K562 (cell line): ENCODE measurements at regions not wholly inside any gene's neighbourhood (a gene's known extent, or its start where the extent isn't known, plus 50 kb on each side); places are given as distances from the start of the nearest gene placed in this dataset.

Experiments
- ATAC-seq: fragments of 200-7000 bp; cut with Tn5 transposase; 3 replicates; pipeline ENCODE4 v1.9.1; 2020; ENCODE audit warnings: moderate library complexity
- BruUV-seq: library from RNA; stranded (reverse); fragments of 400-500 nt; replicated peaks from 2 replicates; lab custom pipeline; 2021; lab: Mats Ljungman, UMichigan
- CTCF ChIA-PET: fragments of 300-600 bp; formaldehyde crosslinking; extraction: SDS; loops from one replicate; lab custom pipeline; 2021; ENCODE audit warnings: low intra/inter-chr PET ratio; lab: Yijun Ruan, JAX
- POLR2A ChIA-PET: fragments of 300-600, 350-650 bp; sonication (Branson Sonifier 250); formaldehyde crosslinking; extraction: SDS; loops from one replicate; lab custom pipeline; 2021; ENCODE audit warnings: antibody characterized with exemption, inconsistent platforms; lab: Yijun Ruan, JAX
- DNase-seq, 4 experiments: peaks; one replicate each; pipeline versions ENCODE4 v3.0.0 to v3.0.0-alpha.2; 2011 to 2018; ENCODE audit warnings: low spot score in 3 of 4, mixed read lengths in 3 of 4; ENCODE audit errors: extremely low read depth in 1 of 4
- FAIRE-seq: peaks from 2 replicates; lab custom pipeline; 2011; peaks lifted over from hg19 to GRCh38; lab: Jason Lieb, UNC
- H2AFZ ChIP-seq: 2 replicates; pipeline ENCODE4 v1.6.0; 2011; ENCODE audit warnings: low read depth, low read length, control low read depth, inconsistent platforms
- H3K27ac ChIP-seq: fragments of 200-600 bp; 3 replicates; pipeline ENCODE4 v1.8.0; 2011; ENCODE audit warnings: low read depth, mild to moderate bottlenecking, control low read depth, inconsistent platforms, low read length, moderate library complexity, mixed read lengths; ENCODE audit errors: extremely low read depth
- H3K27me3 ChIP-seq, 2 experiments: fragments of 300-600 bp in 1 of 2; 2 replicates in 1 of 2; 3 replicates in 1 of 2; pipeline versions ENCODE4 v1.6.0 to v1.8.0; 2011; ENCODE audit warnings: inconsistent platforms in 2 of 2, low read length in 2 of 2, mild to moderate bottlenecking in 1 of 2, mixed read lengths in 1 of 2, moderate library complexity in 1 of 2; ENCODE audit not compliant: control insufficient read depth in 2 of 2, insufficient read depth in 2 of 2
- H3K36me3 ChIP-seq: fragments of 300-600 bp; 3 replicates; pipeline ENCODE4 v1.8.0; 2011; ENCODE audit warnings: mild to moderate bottlenecking, low read length, inconsistent platforms; ENCODE audit not compliant: control insufficient read depth, insufficient read depth
- H3K4me1 ChIP-seq, 2 experiments: fragments of 200-600 bp in 1 of 2; replicated peaks in 1 of 2; 2 replicates in 1 of 2; 3 replicates in 1 of 2; pipeline versions ENCODE4 v1.5.1 to v1.8.0; 2011; ENCODE audit warnings: inconsistent platforms in 2 of 2, low read length in 2 of 2, mild to moderate bottlenecking in 1 of 2, mixed read lengths in 1 of 2, moderate library complexity in 1 of 2; ENCODE audit not compliant: control insufficient read depth in 2 of 2, insufficient read depth in 2 of 2
- H3K4me2 ChIP-seq: 2 replicates; pipeline ENCODE4 v1.6.1; 2011; ENCODE audit warnings: low read length, control low read depth, inconsistent platforms, mixed read lengths; ENCODE audit not compliant: insufficient read depth
- H3K4me3 ChIP-seq: fragments of 200-600 bp; sonication (generic), shearing (Covaris generic); 2 replicates; pipeline ENCODE4 v1.5.1; 2016; ENCODE audit warnings: control low read depth, inconsistent platforms
- H3K79me2 ChIP-seq: fragments of 200-600 bp; 3 replicates; pipeline ENCODE4 v1.8.0; 2011; ENCODE audit warnings: low read length, inconsistent platforms; ENCODE audit not compliant: control insufficient read depth, insufficient read depth
- H3K9ac ChIP-seq, 2 experiments: 2 replicates each; pipeline versions ENCODE4 v1.6.0 to v1.6.1; 2011; ENCODE audit warnings: low read depth in 2 of 2, low read length in 2 of 2, control low read depth in 1 of 2, inconsistent platforms in 1 of 2, mild to moderate bottlenecking in 1 of 2, mixed read lengths in 1 of 2; ENCODE audit not compliant: insufficient read depth in 1 of 2
- H3K9me1 ChIP-seq: one replicate; pipeline ENCODE4 v1.6.0; 2011; ENCODE audit warnings: inconsistent platforms, mild to moderate bottlenecking, low read length, moderate library complexity; ENCODE audit not compliant: control insufficient read depth, insufficient read depth
- H3K9me3 ChIP-seq: replicated peaks from 2 replicates; pipeline ENCODE4 v1.5.1; 2011; ENCODE audit warnings: low read depth, low read length, inconsistent platforms; ENCODE audit not compliant: control insufficient read depth, insufficient read depth
- H4K20me1 ChIP-seq: replicated peaks from 2 replicates; pipeline ENCODE4 v1.6.1; 2011; ENCODE audit warnings: low read length, inconsistent platforms, mixed read lengths; ENCODE audit not compliant: control insufficient read depth, insufficient read depth
- ETV5 ChIP-seq: sonication (generic); formaldehyde crosslinking; IDR thresholded peaks from 2 replicates; pipeline ENCODE4 v1.4.0; 2020; ENCODE audit warnings: low read depth, mild to moderate bottlenecking, missing genetic modification reagents
- FOXK2 ChIP-seq, 2 experiments: fragments of 450-650 bp; IDR thresholded peaks in 1 of 2; conservative IDR thresholded peaks in 1 of 2; 2 replicates each; pipeline ENCODE4 v1.6.1; 2016; ENCODE audit warnings: low read depth in 2 of 2, mild to moderate bottlenecking in 1 of 2
- IFI16 ChIP-seq: fragments of 250-450 bp; sonication (Bioruptor Pico); IDR thresholded peaks from 2 replicates; pipeline ENCODE4 v2.1.2; 2022; ENCODE audit warnings: mild to moderate bottlenecking, inconsistent platforms
- ILK ChIP-seq: fragments of 450-650 bp; IDR thresholded peaks from 2 replicates; pipeline ENCODE4 v1.6.1; 2016; ENCODE audit warnings: missing genetic modification characterization, low read depth, mild to moderate bottlenecking, missing compliant biosample characterization, moderate library complexity, borderline replicate concordance
- MYNN ChIP-seq, 2 experiments: sonication (generic); formaldehyde crosslinking in 1 of 2; IDR thresholded peaks; 2 replicates each; pipeline versions ENCODE4 v1.5.0 to v1.6.1; 2016 to 2020; ENCODE audit warnings: antibody characterized with exemption in 1 of 2, missing genetic modification reagents in 1 of 2
- NFIC ChIP-seq: fragments of 450-650 bp; IDR thresholded peaks from 2 replicates; pipeline ENCODE4 v1.6.1; 2017; ENCODE audit warnings: mild to moderate bottlenecking, inconsistent platforms
- PTTG1 ChIP-seq: fragments of 450-650 bp; IDR thresholded peaks from 2 replicates; pipeline ENCODE4 v1.6.1; 2016; ENCODE audit warnings: low read depth, mild to moderate bottlenecking, missing genetic modification characterization, missing compliant biosample characterization
- RB1 ChIP-seq: fragments of 450-650 bp; IDR thresholded peaks from 2 replicates; pipeline ENCODE4 v1.6.1; 2017; ENCODE audit warnings: low read depth, mild to moderate bottlenecking
- THRAP3 ChIP-seq: fragments of 450-650 bp; IDR thresholded peaks from 2 replicates; pipeline ENCODE4 v1.6.1; 2016; ENCODE audit warnings: mild to moderate bottlenecking, inconsistent platforms, borderline replicate concordance
- ZC3H4 ChIP-seq: sonication (generic); formaldehyde crosslinking; IDR thresholded peaks from 2 replicates; pipeline ENCODE4 v1.9.0; 2021; ENCODE audit warnings: missing genetic modification reagents, borderline replicate concordance
- ZNF12 ChIP-seq: sonication (generic); formaldehyde crosslinking; IDR thresholded peaks from 2 replicates; pipeline ENCODE4 v1.4.0; 2020; ENCODE audit warnings: mild to moderate bottlenecking, missing genetic modification reagents
- ZNF232 ChIP-seq: sonication (generic); formaldehyde crosslinking; IDR thresholded peaks from 2 replicates; pipeline ENCODE4 v1.8.0; 2022; ENCODE audit warnings: mild to moderate bottlenecking, missing genetic modification reagents
- ZNF696 ChIP-seq: fragments of 250-450 bp; sonication (Bioruptor Pico); conservative IDR thresholded peaks from 2 replicates; pipeline ENCODE4 v1.4.0; 2020; ENCODE audit warnings: mild to moderate bottlenecking, moderate library complexity
- WGBS: fragments of 100-300 bp; shearing (Covaris generic); methylation state at CpG from one replicate; pipeline ENCODE4 v1.1.6; 2016; ENCODE audit warnings: low coverage, mixed read lengths; ENCODE audit not compliant: insufficient coverage; ENCODE audit errors: missing lambda C conversion rate; 5-methylcytosine and 5-hydroxymethylcytosine counted together
- in situ Hi-C: fragments of 300-500 bp; cut with MboI; formaldehyde crosslinking; loops from 4 replicates; pipeline ENCODE4 v1.15.0; 2018; ENCODE audit warnings: inconsistent platforms, mixed read lengths
- intact Hi-C: fragments of 100-400 bp; cut with micrococcal nuclease; formaldehyde crosslinking; loops from 2 replicates; pipeline ENCODE4 v1.14.2; 2022
- TF ChIP-seq, protein P1 (sequence below), 2 experiments: fragments of 450-650 bp in 1 of 2; sonication (generic) in 1 of 2; formaldehyde crosslinking in 1 of 2; IDR thresholded peaks in 1 of 2; conservative IDR thresholded peaks in 1 of 2; 2 replicates each; pipeline versions ENCODE4 v1.6.1 to v1.8.1; 2016 to 2023; ENCODE audit warnings: mild to moderate bottlenecking in 2 of 2, moderate library complexity in 2 of 2, inconsistent platforms in 1 of 2, missing genetic modification reagents in 1 of 2
- TF ChIP-seq, protein P2 (sequence below): fragments of 450-650 bp; formaldehyde crosslinking; IDR thresholded peaks from 2 replicates; pipeline ENCODE4 v1.4.0; 2022; ENCODE audit warnings: missing genetic modification characterization
- TF ChIP-seq, protein P3 (sequence below): fragments of 250-450 bp; sonication (Bioruptor Pico); IDR thresholded peaks from 2 replicates; pipeline ENCODE4 v1.4.0; 2020; ENCODE audit warnings: borderline replicate concordance

DNA sequence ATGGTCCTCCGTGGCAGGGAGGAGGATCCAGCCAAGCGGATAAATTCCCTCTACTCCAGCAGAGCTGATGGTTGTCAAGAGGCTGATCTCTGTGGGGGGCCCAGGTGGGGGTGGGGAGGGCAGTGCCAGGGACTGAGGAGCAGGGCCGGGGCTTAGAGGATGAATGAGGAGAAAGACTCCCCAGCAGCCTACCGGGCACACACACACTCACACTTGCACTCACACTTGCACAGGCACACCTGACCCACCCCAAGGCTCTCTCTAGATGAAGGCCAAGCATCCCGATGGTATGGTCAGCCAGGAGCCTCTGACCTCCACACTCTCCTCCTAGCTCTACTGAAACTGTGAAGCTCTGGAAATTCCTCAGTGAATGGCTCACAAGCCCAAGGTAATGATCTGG, 131.3 kb upstream of the PRR20G start (continued):
- TF ChIP-seq ZC3H4 (CRISPR knock-in tag) = no peak
- TF ChIP-seq, protein P1, sequence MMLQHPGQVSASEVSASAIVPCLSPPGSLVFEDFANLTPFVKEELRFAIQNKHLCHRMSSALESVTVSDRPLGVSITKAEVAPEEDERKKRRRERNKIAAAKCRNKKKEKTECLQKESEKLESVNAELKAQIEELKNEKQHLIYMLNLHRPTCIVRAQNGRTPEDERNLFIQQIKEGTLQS (IDR thresholded peaks at IDR 0.05) = no peak
- TF ChIP-seq, protein P1 (CRISPR knock-in tag; conservative IDR thresholded peaks at IDR 0.05) = no peak
- TF ChIP-seq ILK (tag) = no peak
- TF ChIP-seq, protein P2, sequence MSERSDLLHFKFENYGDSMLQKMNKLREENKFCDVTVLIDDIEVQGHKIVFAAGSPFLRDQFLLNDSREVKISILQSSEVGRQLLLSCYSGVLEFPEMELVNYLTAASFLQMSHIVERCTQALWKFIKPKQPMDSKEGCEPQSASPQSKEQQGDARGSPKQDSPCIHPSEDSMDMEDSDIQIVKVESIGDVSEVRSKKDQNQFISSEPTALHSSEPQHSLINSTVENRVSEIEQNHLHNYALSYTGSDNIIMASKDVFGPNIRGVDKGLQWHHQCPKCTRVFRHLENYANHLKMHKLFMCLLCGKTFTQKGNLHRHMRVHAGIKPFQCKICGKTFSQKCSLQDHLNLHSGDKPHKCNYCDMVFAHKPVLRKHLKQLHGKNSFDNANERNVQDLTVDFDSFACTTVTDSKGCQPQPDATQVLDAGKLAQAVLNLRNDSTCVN = no peak
- no peak for TF ChIP-seq IFI16 (CRISPR knock-in tag)
- no peak for TF ChIP-seq ZNF12

DNA sequence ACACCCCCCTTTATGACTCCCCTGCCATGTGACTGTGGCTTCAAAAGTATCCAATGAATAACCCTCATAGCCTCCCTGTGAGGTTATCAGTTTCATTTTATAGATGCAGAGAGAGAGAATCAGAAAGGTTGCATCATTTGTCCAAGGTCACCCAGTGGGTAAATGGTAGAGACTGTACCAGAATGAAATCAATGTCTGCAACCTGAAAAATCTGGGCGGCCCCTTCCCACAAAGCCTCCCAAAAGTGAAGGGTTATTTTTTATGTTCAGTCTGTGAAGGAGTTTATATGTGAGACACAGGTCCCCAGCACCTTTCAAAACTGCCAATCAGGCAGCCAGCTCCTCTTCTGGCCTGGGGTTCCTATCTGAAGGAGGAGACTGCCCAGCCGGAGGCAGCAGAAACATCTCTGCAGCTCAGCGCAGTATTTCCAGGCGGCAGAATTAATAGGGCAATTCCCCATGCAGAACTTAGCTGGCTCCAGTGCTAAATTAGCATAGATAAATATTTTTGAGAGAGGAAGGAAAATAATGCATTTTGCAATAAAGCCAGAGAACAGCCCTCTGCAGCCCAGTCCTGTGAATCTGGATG, 130.8 kb upstream of the PRR20G start:
- Histone ChIP-seq H3K4me3 (no peak overlapping the region), H3K9ac (no peak overlapping the region), H3K27me3 (peaks cover 0 to 33% of the 10 kb centered on the region in 2 experiments; a peak in 2 of 5 replicates), H3K9me3 (no peaks in the 10 kb centered on the region), H3K4me1 (no peaks in the 10 kb centered on the region), H3K9me1 (no peaks in the 10 kb centered on the region), H2AFZ (no peak overlapping the region), H3K4me2 (no peak overlapping the region), H4K20me1 (no peaks in the 10 kb centered on the region; the same call in 1 of the 2 replicates), H3K36me3 (no peaks in the 10 kb centered on the region), H3K79me2 (no peaks in the 10 kb centered on the region), H3K27ac (no peak overlapping the region)
- DNase-seq (no peak), FAIRE-seq (no peak), ATAC-seq (no peak)
- TF ChIP-seq FOXK2 (conservative IDR thresholded peaks at IDR 0.05 in 1 of 2, IDR thresholded peaks at IDR 0.05 in 1 of 2; ENCODE audit: low read depth in 2 of 2) (no peak), ZNF696 (CRISPR knock-in tag) (no peak), MYNN (IDR thresholded peaks at IDR 0.05) (no peak), MYNN (CRISPR knock-in tag; IDR thresholded peaks at IDR 0.05) (no peak), NFIC (no peak), THRAP3 (no peak), PTTG1 (tag) (no peak), RB1 (no peak), ZNF232 (no peak), ETV5 (no peak)
- TF ChIP-seq, protein P3, sequence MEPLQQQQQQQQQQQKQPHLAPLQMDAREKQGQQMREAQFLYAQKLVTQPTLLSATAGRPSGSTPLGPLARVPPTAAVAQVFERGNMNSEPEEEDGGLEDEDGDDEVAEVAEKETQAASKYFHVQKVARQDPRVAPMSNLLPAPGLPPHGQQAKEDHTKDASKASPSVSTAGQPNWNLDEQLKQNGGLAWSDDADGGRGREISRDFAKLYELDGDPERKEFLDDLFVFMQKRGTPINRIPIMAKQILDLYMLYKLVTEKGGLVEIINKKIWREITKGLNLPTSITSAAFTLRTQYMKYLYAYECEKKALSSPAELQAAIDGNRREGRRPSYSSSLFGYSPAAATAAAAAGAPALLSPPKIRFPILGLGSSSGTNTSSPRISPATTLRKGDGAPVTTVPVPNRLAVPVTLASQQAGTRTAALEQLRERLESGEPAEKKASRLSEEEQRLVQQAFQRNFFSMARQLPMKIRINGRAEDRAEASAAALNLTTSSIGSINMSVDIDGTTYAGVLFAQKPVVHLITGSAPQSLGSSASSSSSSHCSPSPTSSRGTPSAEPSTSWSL (CRISPR knock-in tag) = no peak
- BruUV-seq = no TSS peak
- POLR2A ChIA-PET = interaction anchor here (0.7 kb wide), 1 partner anchor 51 kb away, joined by 3 read pairs; no protein-coding TSS in a partner anchor
- in situ Hi-C loops (no loop called here), intact Hi-C loops (no loop called here)
- CTCF ChIA-PET = no interaction called here
- 0% methylated on average over 3 of the region's 4 CpGs for WGBS
